ENCODE measurements at regions not wholly inside any gene's neighbourhood (a gene's known extent, or its start where the extent isn't known, plus 50 kb on each side); places are given as distances from the start of the nearest gene placed in this dataset.

- TF ChIP-seq CTCF (IDR thresholded peaks at IDR 0.05) (no peak), EP300 (IDR thresholded peaks at IDR 0.05) (no peak)
- Histone ChIP-seq H3K36me3 (no peaks in the 10 kb centered on the region), H3K4me1 (no peaks in the 10 kb centered on the region), H3K27me3 (no peaks in the 10 kb centered on the region), H3K27ac (no peak overlapping the region), H3K9me3 (no peaks in the 10 kb centered on the region), H3K4me3 (no peak overlapping the region)
- 86 to 89% methylated on average over 3 of the region's 3 CpGs for WGBS, 2 donors
- DNase-seq (ENCODE audit: low spot score in 2 of 2): no peak
These were observed 710.8 kb upstream of the HTR2C start for GRCh38 chrX:113873056-113873455.

- H3K27me3 ChIP-seq: no peaks in the 10 kb centered on the region
- H3K27ac ChIP-seq: no peak overlapping the region
- TF ChIP-seq CTCF (IDR thresholded peaks at IDR 0.05) (no peak), EP300 (IDR thresholded peaks at IDR 0.05) (no peak), POLR2A (IDR thresholded peaks at IDR 0.05) (no peak)
- no peaks in the 10 kb centered on the region for H3K9me3 ChIP-seq
- H3K4me3 ChIP-seq: no peak overlapping the region
- WGBS, 2 donors: 69 to 70% methylated on average over 3 of the region's 3 CpGs
- no peaks in the 10 kb centered on the region for H3K36me3 ChIP-seq
- no peaks in the 10 kb centered on the region for H3K4me1 ChIP-seq
- DNase-seq (ENCODE audit: low spot score in 2 of 2): no peak
These were observed 715.2 kb upstream of the HTR2C start for GRCh38 chrX:113868711-113869110.

GRCh38 chrX:113868177-113868576 is 715.7 kb upstream of the HTR2C start:
- Histone ChIP-seq H3K9me3 (no peaks in the 10 kb centered on the region), H3K4me1 (no peaks in the 10 kb centered on the region), H3K27me3 (no peaks in the 10 kb centered on the region), H3K4me3 (no peak overlapping the region), H3K36me3 (no peaks in the 10 kb centered on the region), H3K27ac (no peak overlapping the region)
- TF ChIP-seq CTCF (IDR thresholded peaks at IDR 0.05) (no peak), EP300 (IDR thresholded peaks at IDR 0.05) (no peak), POLR2A (IDR thresholded peaks at IDR 0.05) (no peak)
- WGBS, 2 donors: 18 to 29% methylated on average over 5 of the region's 5 CpGs
- DNase-seq (ENCODE audit: low spot score in 2 of 2): no peak

GRCh38 chrX:113849408-113849807 is 734.5 kb upstream of the HTR2C start:
- no peaks in the 10 kb centered on the region for H3K27me3 ChIP-seq
- H3K4me1 ChIP-seq: no peaks in the 10 kb centered on the region
- H3K9me3 ChIP-seq: no peaks in the 10 kb centered on the region
- H3K27ac ChIP-seq: no peak overlapping the region
- H3K36me3 ChIP-seq: no peaks in the 10 kb centered on the region
- H3K4me3 ChIP-seq: no peak overlapping the region
- DNase-seq (ENCODE audit: low spot score in 2 of 2): no peak
- TF ChIP-seq EP300 (IDR thresholded peaks at IDR 0.05): no peak
- no peak for TF ChIP-seq CTCF (IDR thresholded peaks at IDR 0.05)
- no peak for TF ChIP-seq POLR2A (IDR thresholded peaks at IDR 0.05)

- H3K36me3 ChIP-seq: no peaks in the 10 kb centered on the region
- no peak overlapping the region for H3K4me3 ChIP-seq
- H3K27ac ChIP-seq: no peak overlapping the region
- WGBS, 2 donors: 46 to 56% methylated on average over 7 to 8 of the region's 8 CpGs
- no peak for DNase-seq (ENCODE audit: low spot score in 2 of 2)
- H3K9me3 ChIP-seq: no peaks in the 10 kb centered on the region
- H3K4me1 ChIP-seq: no peaks in the 10 kb centered on the region
- peaks cover 0 to 6% of the 10 kb centered on the region in 2 donors for H3K27me3 ChIP-seq
- no peak for TF ChIP-seq POLR2A (IDR thresholded peaks at IDR 0.05)
- no peak for TF ChIP-seq CTCF (IDR thresholded peaks at IDR 0.05)
- TF ChIP-seq EP300 (IDR thresholded peaks at IDR 0.05): no peak
These were observed 750.5 kb upstream of the HTR2C start for GRCh38 chrX:113833096-113834055.

Data from tibial nerve (tissue), 4 donors.